Mesenchymal stem cell (in vitro differentiated cells and primary cell): ENCODE measurements at regions not wholly inside any gene's neighbourhood (a gene's known extent, or its start where the extent isn't known, plus 50 kb on each side); places are given as distances from the start of the nearest gene placed in this dataset.

Experiments
- DNase-seq: peaks from one replicate; pipeline ENCODE4 v3.0.0-alpha.2; 2013
- H2AFZ ChIP-seq: one replicate; pipeline ENCODE4 v1.6.1; 2013; ENCODE audit warnings: low read depth, mild to moderate bottlenecking, control low read depth, inconsistent platforms, low read length, moderate library complexity
- H2AK5ac ChIP-seq: 2 replicates; pipeline ENCODE4 v1.6.1; 2013; ENCODE audit warnings: low read length, moderate library complexity, mild to moderate bottlenecking, inconsistent platforms; ENCODE audit not compliant: severe bottlenecking
- H2BK120ac ChIP-seq: one replicate; pipeline ENCODE4 v1.6.1; 2013; ENCODE audit warnings: low read depth, mild to moderate bottlenecking, inconsistent platforms, low read length, moderate library complexity
- H2BK12ac ChIP-seq, 2 experiments: one replicate each; pipeline ENCODE4 v1.6.1; 2013; ENCODE audit warnings: inconsistent platforms in 2 of 2, low read length in 2 of 2, mild to moderate bottlenecking in 2 of 2, moderate library complexity in 2 of 2, control low read depth in 1 of 2
- H2BK15ac ChIP-seq: one replicate; pipeline ENCODE4 v1.6.1; 2013; ENCODE audit warnings: mild to moderate bottlenecking, low read depth, inconsistent platforms; ENCODE audit not compliant: poor library complexity, severe bottlenecking
- H2BK5ac ChIP-seq: 2 replicates; pipeline ENCODE4 v1.6.1; 2013; ENCODE audit warnings: low read depth, mild to moderate bottlenecking, low read length, control low read depth, inconsistent platforms; ENCODE audit not compliant: poor library complexity, severe bottlenecking
- H3K14ac ChIP-seq, 2 experiments: one replicate each; pipeline ENCODE4 v1.6.1; 2013; ENCODE audit warnings: inconsistent platforms in 2 of 2, low read length in 2 of 2, control low read depth in 1 of 2, mild to moderate bottlenecking in 1 of 2, moderate library complexity in 1 of 2
- H3K18ac ChIP-seq, 2 experiments: one replicate each; pipeline ENCODE4 v1.6.1; 2013; ENCODE audit warnings: inconsistent platforms in 2 of 2, low read length in 2 of 2, control low read depth in 1 of 2, low read depth in 1 of 2, mild to moderate bottlenecking in 1 of 2
- H3K23ac ChIP-seq, 2 experiments: one replicate each; pipeline ENCODE4 v1.6.1; 2013; ENCODE audit warnings: inconsistent platforms in 2 of 2, low read length in 2 of 2, mild to moderate bottlenecking in 2 of 2, moderate library complexity in 2 of 2, control low read depth in 1 of 2
- H3K27ac ChIP-seq: 2 replicates; pipeline ENCODE4 v1.5.1; 2013; ENCODE audit warnings: mild to moderate bottlenecking, moderate library complexity, low read length, control low read depth, inconsistent platforms; ENCODE audit not compliant: poor library complexity, severe bottlenecking
- H3K27me3 ChIP-seq, 2 experiments: 2 replicates each; pipeline versions ENCODE4 v1.6.1 to v1.7.0; 2013; ENCODE audit warnings: low read length in 2 of 2, mild to moderate bottlenecking in 2 of 2, moderate library complexity in 2 of 2, control low read depth in 1 of 2, inconsistent platforms in 1 of 2; ENCODE audit not compliant: control insufficient read depth in 1 of 2, insufficient read depth in 1 of 2
- H3K36me3 ChIP-seq, 2 experiments: 2 replicates each; pipeline versions ENCODE4 v1.6.1 to v1.7.0; 2013; ENCODE audit warnings: low read length in 2 of 2, control low read depth in 1 of 2, inconsistent platforms in 1 of 2, low read depth in 1 of 2, mild to moderate bottlenecking in 1 of 2; ENCODE audit not compliant: insufficient read depth in 2 of 2, control insufficient read depth in 1 of 2
- H3K4ac ChIP-seq, 2 experiments: one replicate each; pipeline ENCODE4 v1.6.1; 2013; ENCODE audit warnings: inconsistent platforms in 2 of 2, low read length in 2 of 2, mild to moderate bottlenecking in 2 of 2, moderate library complexity in 2 of 2, control low read depth in 1 of 2, low read depth in 1 of 2
- H3K4me1 ChIP-seq: 2 replicates; pipeline ENCODE4 v1.6.1; 2013; ENCODE audit warnings: low read depth, low read length, control low read depth; ENCODE audit not compliant: control insufficient read depth, insufficient read depth
- H3K4me2 ChIP-seq: 2 replicates; pipeline ENCODE4 v1.6.1; 2013; ENCODE audit warnings: low read length, mild to moderate bottlenecking, inconsistent platforms; ENCODE audit not compliant: poor library complexity, severe bottlenecking
- H3K4me3 ChIP-seq, 2 experiments: 2 replicates each; pipeline versions ENCODE4 v1.5.1 to v1.7.0; 2013; ENCODE audit warnings: low read length in 2 of 2, mild to moderate bottlenecking in 2 of 2, control low read depth in 1 of 2, low read depth in 1 of 2; ENCODE audit not compliant: insufficient read depth in 1 of 2
- H3K79me1 ChIP-seq: replicated peaks from 2 replicates; pipeline ENCODE4 v1.6.1; 2013; ENCODE audit warnings: mild to moderate bottlenecking, control low read depth, low read length, inconsistent platforms; ENCODE audit not compliant: poor library complexity, severe bottlenecking
- H3K9ac ChIP-seq: 2 replicates; pipeline ENCODE4 v1.7.0; 2013; ENCODE audit warnings: mild to moderate bottlenecking, low read length, moderate library complexity
- H3K9me3 ChIP-seq: 2 replicates; pipeline ENCODE4 v1.7.0; 2013; ENCODE audit warnings: mild to moderate bottlenecking, low read length; ENCODE audit not compliant: control insufficient read depth
- H4K8ac ChIP-seq: one replicate; pipeline ENCODE4 v1.6.1; 2013; ENCODE audit warnings: inconsistent platforms, mild to moderate bottlenecking, low read length, moderate library complexity
- H4K91ac ChIP-seq: one replicate; pipeline ENCODE4 v1.6.1; 2013; ENCODE audit warnings: mild to moderate bottlenecking, low read length, inconsistent platforms
- WGBS: methylation state at CpG from one replicate; pipeline ENCODE4 v1.1.7; 2013; ENCODE audit warnings: mixed read lengths; 5-methylcytosine and 5-hydroxymethylcytosine counted together

DNA sequence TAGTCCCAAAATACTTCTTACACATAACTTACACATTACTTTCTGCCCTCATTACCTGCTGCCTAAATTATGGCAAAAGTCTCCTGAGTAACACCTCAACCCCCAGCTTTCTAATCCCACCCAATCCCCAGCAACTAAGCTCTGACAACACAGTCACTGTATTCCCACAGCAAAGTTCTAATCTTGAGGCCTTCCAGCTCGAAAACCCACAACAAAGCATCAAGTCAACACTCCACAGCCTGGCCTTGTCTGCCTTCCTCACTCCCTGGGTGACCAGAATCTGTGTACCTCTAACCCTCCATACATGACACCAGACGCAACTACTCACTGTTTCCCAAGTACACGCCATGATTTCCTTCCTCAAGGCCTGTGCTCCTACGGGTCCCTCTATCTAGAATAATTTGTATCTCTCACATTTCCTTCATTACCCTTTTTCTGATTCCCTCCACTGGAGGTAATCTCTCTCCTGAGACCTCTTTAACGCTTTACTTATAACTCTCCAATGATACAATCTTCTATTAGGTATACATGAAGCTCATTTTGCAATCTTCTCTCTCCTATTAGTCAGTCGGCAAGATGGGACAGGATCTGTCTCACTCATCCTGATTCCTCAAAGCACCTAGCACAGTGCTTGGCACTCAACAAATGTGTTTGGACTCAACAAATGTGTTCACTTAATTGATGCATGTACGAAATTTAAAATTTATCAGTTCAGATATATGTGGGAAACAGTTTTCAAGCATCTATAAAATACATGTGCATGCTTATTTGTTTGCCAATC is 87.6 kb upstream of the DOCK9 start:
- H3K4me2 ChIP-seq = no peak overlapping the region
- H2AFZ ChIP-seq = no peak overlapping the region
- no peak overlapping the region for H3K14ac ChIP-seq
- H4K8ac ChIP-seq = no peak overlapping the region
- H3K36me3 ChIP-seq = no peaks in the 10 kb centered on the region
- no peak overlapping the region for H3K4ac ChIP-seq
- no peaks in the 10 kb centered on the region for H3K9me3 ChIP-seq
- H3K27me3 ChIP-seq = no peaks in the 10 kb centered on the region
- no peak overlapping the region for H2BK15ac ChIP-seq
- H2AK5ac ChIP-seq = no peak overlapping the region
- H2BK120ac ChIP-seq = no peak overlapping the region
- H3K18ac ChIP-seq = no peak overlapping the region
- H3K4me1 ChIP-seq = peaks cover 4% of the 10 kb centered on the region
- no peak overlapping the region for H3K4me3 ChIP-seq
- 96% methylated on average over 6 of the region's 7 CpGs for WGBS
- H2BK12ac ChIP-seq = no peak overlapping the region
- H3K79me1 ChIP-seq = peaks cover 4% of the 10 kb centered on the region
- H4K91ac ChIP-seq = peak overlapping the region; percentile 65
- H3K27ac ChIP-seq = no peak overlapping the region
- no peak overlapping the region for H3K9ac ChIP-seq
- no peak for DNase-seq
- no peak overlapping the region for H3K23ac ChIP-seq
- no peak overlapping the region for H2BK5ac ChIP-seq

DNA sequence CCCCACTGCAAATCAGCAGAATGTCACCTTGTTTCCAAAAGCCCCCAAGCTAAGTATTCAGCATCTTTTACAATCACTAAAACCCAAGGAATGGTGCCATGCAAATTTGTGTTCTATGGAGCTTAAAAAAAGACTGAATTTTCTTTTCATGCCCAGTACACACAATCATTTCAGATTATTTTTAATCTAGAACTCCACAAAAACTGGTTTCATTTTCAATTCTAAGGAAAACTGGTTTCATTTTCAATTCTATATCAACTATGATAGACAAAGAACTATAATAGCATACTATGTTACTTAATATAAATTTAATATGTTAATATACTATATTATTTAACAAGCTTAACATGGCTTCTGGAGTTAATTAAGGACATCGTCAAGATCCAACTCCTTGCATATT is 88.4 kb upstream of the DOCK9 start:
- H3K79me1 ChIP-seq = peaks cover 6% of the 10 kb centered on the region
- H3K27me3 ChIP-seq = no peaks in the 10 kb centered on the region
- H3K4me3 ChIP-seq = no peak overlapping the region
- H2AFZ ChIP-seq = no peak overlapping the region
- H2AK5ac ChIP-seq = no peak overlapping the region
- no peak overlapping the region for H3K9ac ChIP-seq
- no peak overlapping the region for H2BK15ac ChIP-seq
- H3K18ac ChIP-seq = no peak overlapping the region
- H4K8ac ChIP-seq = no peak overlapping the region
- H3K4ac ChIP-seq = no peak overlapping the region
- H4K91ac ChIP-seq = no peak overlapping the region
- no peak for DNase-seq
- no peak overlapping the region for H2BK5ac ChIP-seq
- no peak overlapping the region for H2BK120ac ChIP-seq
- no peak overlapping the region for H2BK12ac ChIP-seq
- no peaks in the 10 kb centered on the region for H3K36me3 ChIP-seq
- no peak overlapping the region for H3K4me2 ChIP-seq
- H3K27ac ChIP-seq = no peak overlapping the region
- H3K14ac ChIP-seq = no peak overlapping the region
- H3K9me3 ChIP-seq = no peaks in the 10 kb centered on the region
- peaks cover 4% of the 10 kb centered on the region for H3K4me1 ChIP-seq
- 100% methylated on average over 1 of the region's 1 CpG for WGBS
- no peak overlapping the region for H3K23ac ChIP-seq

DNA sequence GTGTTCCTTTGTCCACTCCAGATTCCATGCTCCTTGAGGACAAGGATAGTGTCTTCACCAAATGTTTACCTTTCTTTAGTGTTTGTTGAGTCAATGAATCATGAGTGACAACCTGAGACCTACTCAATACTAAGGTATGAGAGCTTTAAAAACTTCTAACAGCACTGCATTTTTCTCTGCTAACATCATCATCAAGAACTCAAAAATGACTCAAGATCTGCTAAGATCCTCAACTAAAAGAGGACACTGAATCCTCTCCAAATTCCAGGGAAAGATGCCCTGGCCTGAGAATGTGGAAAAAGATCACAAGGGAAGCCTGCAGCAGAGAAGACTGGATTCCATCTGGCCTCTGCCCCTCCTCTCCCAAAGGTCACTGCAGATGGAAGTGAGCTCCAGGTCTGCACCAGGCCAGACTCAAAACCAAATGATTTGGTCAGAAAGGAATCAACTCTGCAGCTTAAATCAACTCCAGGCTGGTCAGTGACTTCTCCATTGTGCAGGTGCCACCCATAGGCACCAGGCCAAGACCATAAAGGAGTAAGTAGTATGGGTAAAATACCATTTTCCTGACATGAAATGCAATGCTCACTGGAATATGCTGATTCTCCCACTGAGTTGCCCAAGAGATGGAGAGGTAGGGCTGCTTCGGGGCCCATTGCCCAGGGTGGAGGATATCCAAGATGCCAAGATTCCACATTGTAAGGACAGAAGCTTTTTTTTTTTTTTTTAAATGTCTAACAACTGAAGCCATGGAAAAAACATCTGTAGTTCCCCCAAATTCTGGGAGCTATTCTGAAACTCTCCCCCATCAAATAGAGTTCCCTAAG is 89.5 kb upstream of the DOCK9 start:
- Histone ChIP-seq H3K36me3 (no peaks in the 10 kb centered on the region), H3K27me3 (no peaks in the 10 kb centered on the region), H2AFZ (no peak overlapping the region), H3K9ac (no peak overlapping the region), H3K4ac (no peak overlapping the region), H2BK12ac (no peak overlapping the region), H2BK120ac (no peak overlapping the region), H2BK15ac (no peak overlapping the region), H3K4me2 (no peak overlapping the region), H3K14ac (no peak overlapping the region), H3K4me3 (no peak overlapping the region), H2AK5ac (no peak overlapping the region), H3K27ac (peak overlapping the region; percentile 43), H3K23ac (no peak overlapping the region), H4K91ac (peak overlapping the region; percentile 16), H4K8ac (no peak overlapping the region), H3K9me3 (no peaks in the 10 kb centered on the region), H2BK5ac (no peak overlapping the region), H3K4me1 (peaks cover 4% of the 10 kb centered on the region), H3K79me1 (peaks cover 6% of the 10 kb centered on the region), H3K18ac (peak overlapping the region in 1 of 2 experiments; percentile 12)
- DNase-seq = peak; percentile 70
- 86% methylated on average over 1 of the region's 1 CpG for WGBS

DNA sequence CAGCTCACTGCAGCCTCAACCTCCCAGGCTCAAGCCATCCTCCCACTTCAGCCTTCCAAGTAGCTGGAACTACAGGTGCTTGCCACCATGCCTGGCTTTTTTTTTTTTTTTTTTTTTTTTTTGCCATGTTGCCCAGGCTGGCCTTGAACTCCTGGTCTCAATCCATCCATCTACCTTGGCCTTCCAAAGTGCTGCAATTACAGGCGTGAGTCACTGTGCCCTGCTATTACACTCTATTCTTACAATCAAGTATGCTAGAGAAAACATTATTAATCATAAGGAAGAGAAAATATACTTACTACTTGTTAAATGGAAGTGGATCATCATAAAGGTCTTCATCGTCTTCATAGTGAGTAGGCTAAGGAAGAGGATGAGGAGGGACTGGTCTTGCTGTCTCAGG is 93.3 kb upstream of the DOCK9 start:
- H2BK5ac ChIP-seq = no peak overlapping the region
- H3K79me1 ChIP-seq = peaks cover 7% of the 10 kb centered on the region
- H3K27me3 ChIP-seq = no peaks in the 10 kb centered on the region
- H3K23ac ChIP-seq = no peak overlapping the region
- no peak for DNase-seq
- no peak overlapping the region for H4K8ac ChIP-seq
- H4K91ac ChIP-seq = no peak overlapping the region
- peaks cover 4% of the 10 kb centered on the region for H3K4me1 ChIP-seq
- no peak overlapping the region for H3K14ac ChIP-seq
- no peak overlapping the region for H2AK5ac ChIP-seq
- 92% methylated on average over 1 of the region's 2 CpGs for WGBS
- no peak overlapping the region for H2BK12ac ChIP-seq
- H2BK15ac ChIP-seq = no peak overlapping the region
- H2AFZ ChIP-seq = no peak overlapping the region
- H2BK120ac ChIP-seq = no peak overlapping the region
- no peak overlapping the region for H3K4me3 ChIP-seq
- H3K27ac ChIP-seq = no peak overlapping the region
- H3K9me3 ChIP-seq = peaks cover 16% of the 10 kb centered on the region
- H3K9ac ChIP-seq = no peak overlapping the region
- no peak overlapping the region for H3K18ac ChIP-seq
- no peak overlapping the region for H3K4ac ChIP-seq
- H3K36me3 ChIP-seq = no peaks in the 10 kb centered on the region
- H3K4me2 ChIP-seq = no peak overlapping the region
